KMS-11 (cell line): ENCODE measurements at regions not wholly inside any gene's neighbourhood (a gene's known extent, or its start where the extent isn't known, plus 50 kb on each side); places are given as distances from the start of the nearest gene placed in this dataset.

Experiments
- H2AFZ ChIP-seq: fragments of 200-600 bp; sonication (generic); 2 replicates; pipeline ENCODE4 v1.6.1; 2016; ENCODE audit warnings: antibody characterized with exemption, mixed run types, low read depth
- H3K27ac ChIP-seq: fragments of 200-600 bp; sonication (generic); 2 replicates; pipeline ENCODE4 v1.6.1; 2016; ENCODE audit warnings: mild to moderate bottlenecking, mixed run types
- H3K27me3 ChIP-seq: fragments of 200-600 bp; sonication (generic); 2 replicates; pipeline ENCODE4 v1.6.1; 2017; ENCODE audit warnings: mild to moderate bottlenecking, low read depth, mixed run types, moderate library complexity; ENCODE audit not compliant: insufficient read depth
- H3K36me3 ChIP-seq: fragments of 200-600 bp; sonication (generic); 2 replicates; pipeline ENCODE4 v1.6.1; 2017; ENCODE audit warnings: mild to moderate bottlenecking, mixed run types; ENCODE audit not compliant: insufficient read depth
- H3K4me1 ChIP-seq: fragments of 200-600 bp; sonication (generic); 2 replicates; pipeline ENCODE4 v1.6.1; 2016; ENCODE audit warnings: mild to moderate bottlenecking, low read depth, mixed run types; ENCODE audit not compliant: poor library complexity, severe bottlenecking
- H3K4me2 ChIP-seq: fragments of 200-600 bp; sonication (generic); 2 replicates; pipeline ENCODE4 v1.7.0; 2016; ENCODE audit warnings: mild to moderate bottlenecking, mixed run types
- H3K4me3 ChIP-seq: fragments of 200-600 bp; sonication (generic); IDR thresholded peaks from 2 replicates; pipeline ENCODE4 v1.6.1; 2017; ENCODE audit warnings: low read depth, low read length, mixed read lengths; ENCODE audit not compliant: insufficient read depth
- H3K79me2 ChIP-seq: fragments of 200-600 bp; sonication (generic); 2 replicates; pipeline ENCODE4 v1.6.1; 2016; ENCODE audit warnings: low read depth, mixed run types; ENCODE audit not compliant: insufficient read depth
- H3K9ac ChIP-seq: fragments of 200-600 bp; sonication (generic); 2 replicates; pipeline ENCODE4 v1.6.1; 2016; ENCODE audit warnings: mild to moderate bottlenecking, mixed run types
- H4K20me1 ChIP-seq: fragments of 200-600 bp; sonication (generic); 2 replicates; pipeline ENCODE4 v1.6.1; 2016; ENCODE audit warnings: mild to moderate bottlenecking, mixed run types; ENCODE audit not compliant: insufficient read depth
- CTCF ChIP-seq: fragments of 200-600 bp; sonication (generic); conservative IDR thresholded peaks from 2 replicates; pipeline ENCODE4 v1.6.1; 2017; ENCODE audit warnings: low read depth, mild to moderate bottlenecking, antibody characterized with exemption, low read length, moderate library complexity, mixed read lengths

GRCh38 chr3:23078735-23079134 is 124.4 kb upstream of the UBE2E2 start:
- Histone ChIP-seq H3K36me3 (no peaks in the 10 kb centered on the region), H3K9ac (no peak overlapping the region), H2AFZ (no peak overlapping the region), H3K27me3 (no peaks in the 10 kb centered on the region), H3K27ac (no peak overlapping the region), H4K20me1 (no peaks in the 10 kb centered on the region), H3K4me2 (no peak overlapping the region), H3K4me1 (no peaks in the 10 kb centered on the region), H3K79me2 (no peaks in the 10 kb centered on the region), H3K4me3 (no peak overlapping the region)
- TF ChIP-seq CTCF: no peak

DNA sequence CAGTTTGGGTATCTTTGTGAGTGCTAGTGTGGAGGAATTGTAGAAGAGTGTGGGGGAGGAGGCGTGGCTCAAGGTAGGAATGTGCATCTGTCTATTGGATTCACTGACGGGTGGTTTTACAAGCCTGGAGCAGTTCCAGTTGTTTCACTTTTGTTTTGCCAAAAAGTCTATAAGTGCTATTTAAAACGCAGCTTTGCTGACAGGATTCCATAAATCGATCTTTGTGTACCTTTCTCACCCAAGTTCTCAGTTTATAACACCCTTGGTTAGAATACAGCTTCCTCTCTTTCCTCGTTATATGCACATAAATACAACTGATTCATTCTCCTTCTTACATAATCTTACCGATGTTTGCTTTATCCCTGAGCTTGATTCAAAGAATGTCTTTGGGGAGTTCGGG is 123.2 kb upstream of the UBE2E2 start:
- H4K20me1 ChIP-seq: no peaks in the 10 kb centered on the region
- H3K4me2 ChIP-seq: no peak overlapping the region
- no peak for TF ChIP-seq CTCF
- no peaks in the 10 kb centered on the region for H3K4me1 ChIP-seq
- H3K27me3 ChIP-seq: no peaks in the 10 kb centered on the region
- H3K36me3 ChIP-seq: no peaks in the 10 kb centered on the region
- H2AFZ ChIP-seq: no peak overlapping the region
- no peak overlapping the region for H3K4me3 ChIP-seq
- H3K79me2 ChIP-seq: no peaks in the 10 kb centered on the region
- no peak overlapping the region for H3K27ac ChIP-seq
- no peak overlapping the region for H3K9ac ChIP-seq

GRCh38 chr3:23083701-23084100 is 119.4 kb upstream of the UBE2E2 start:
- TF ChIP-seq CTCF: no peak
- Histone ChIP-seq H3K36me3 (no peaks in the 10 kb centered on the region), H3K4me2 (no peak overlapping the region), H3K9ac (no peak overlapping the region), H3K79me2 (no peaks in the 10 kb centered on the region), H4K20me1 (no peaks in the 10 kb centered on the region), H3K4me1 (no peaks in the 10 kb centered on the region), H3K27me3 (no peaks in the 10 kb centered on the region), H2AFZ (no peak overlapping the region), H3K27ac (no peak overlapping the region), H3K4me3 (no peak overlapping the region)

DNA sequence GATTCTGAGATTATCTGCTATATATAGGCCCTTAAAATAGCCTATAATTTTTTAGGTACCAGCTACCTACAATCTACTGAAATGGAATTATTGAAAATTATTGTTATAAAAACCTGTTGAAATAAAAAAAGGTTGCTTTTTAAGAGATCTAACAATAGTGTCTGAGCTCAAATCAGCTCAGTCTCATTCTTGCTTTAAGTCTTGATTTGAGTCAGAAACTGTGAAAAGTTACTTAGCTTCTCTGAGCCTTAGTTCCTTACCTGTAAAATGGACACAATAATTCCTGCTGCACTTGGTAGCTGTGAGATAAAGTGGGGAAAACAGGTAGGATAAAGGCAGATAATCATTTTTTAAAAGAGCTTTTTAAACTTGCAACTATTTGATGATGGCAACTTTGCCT is 118.8 kb upstream of the UBE2E2 start:
- no peak overlapping the region for H3K4me3 ChIP-seq

More for the DNA sequence above, 118.8 kb upstream of the UBE2E2 start:
- TF ChIP-seq CTCF: no peak
- H3K4me1 ChIP-seq: no peaks in the 10 kb centered on the region
- H3K79me2 ChIP-seq: no peaks in the 10 kb centered on the region
- no peak overlapping the region for H2AFZ ChIP-seq
- no peaks in the 10 kb centered on the region for H4K20me1 ChIP-seq
- no peak overlapping the region for H3K27ac ChIP-seq
- H3K27me3 ChIP-seq: no peaks in the 10 kb centered on the region
- no peak overlapping the region for H3K9ac ChIP-seq
- H3K36me3 ChIP-seq: no peaks in the 10 kb centered on the region
- no peak overlapping the region for H3K4me2 ChIP-seq
